NCI-H1092 (cell line): ENCODE measurements at regions not wholly inside any gene's neighbourhood (a gene's known extent, or its start where the extent isn't known, plus 50 kb on each side); places are given as distances from the start of the nearest gene placed in this dataset.
"Not testable (repeated sequence)": the region's sequence is repeated elsewhere in the genome, so short reads cannot be mapped to it uniquely, and the experiment has no call there.

Experiments used
- DNase-seq: peaks from one replicate; lab custom pipeline; 2025; lab: John Stamatoyannopoulos, UW

DNA sequence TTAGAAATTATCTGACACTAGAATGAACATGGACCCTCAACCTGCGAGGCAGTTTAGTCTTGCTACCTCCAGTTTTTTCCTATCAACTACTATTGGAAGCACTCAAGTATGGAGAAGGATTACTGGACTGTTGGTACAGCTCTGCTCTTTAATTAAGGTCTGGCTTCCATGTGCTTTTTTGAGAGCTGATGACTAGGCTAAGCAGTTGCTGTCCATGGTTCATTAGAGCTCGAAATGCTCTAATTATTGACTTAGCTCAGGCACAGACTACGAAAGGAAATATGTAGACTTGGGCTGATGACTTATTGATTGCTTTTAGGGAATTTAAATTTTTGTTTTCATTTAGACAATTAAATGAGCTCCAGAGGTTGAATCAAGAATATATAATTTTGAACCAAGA, 1281.6 kb downstream of the HACE1 start:
- DNase-seq = no peak

GRCh38 chr6:103570431-103570830, 1289.3 kb downstream of the HACE1 start:
- DNase-seq = no peak

GRCh38 chr6:103554911-103555310, 1304.8 kb downstream of the HACE1 start:
- DNase-seq = no peak

- no peak for DNase-seq
These were observed 1321.3 kb downstream of the HACE1 start for GRCh38 chr6:103538381-103538780.

DNA sequence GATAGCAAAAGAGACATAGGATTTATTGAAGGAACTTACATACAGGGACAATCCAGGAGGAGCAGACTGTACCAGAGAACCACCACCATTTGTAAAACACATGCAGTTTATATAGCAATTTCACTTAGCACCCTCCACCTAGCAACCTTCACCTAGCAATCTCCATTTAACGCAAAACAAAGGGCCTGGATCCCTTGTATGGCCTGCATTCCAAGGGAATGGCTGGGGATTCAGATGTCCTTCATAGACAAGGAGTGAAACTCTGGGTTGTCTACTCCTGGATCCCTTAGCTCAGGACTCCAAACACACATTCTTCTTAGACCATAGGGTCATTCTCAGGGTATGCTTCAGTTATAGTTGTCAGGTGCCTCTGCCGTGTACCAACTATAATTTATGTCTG, 1324.9 kb downstream of the HACE1 start:
- DNase-seq = no peak

- no peak for DNase-seq
These were observed 1325.6 kb downstream of the HACE1 start for GRCh38 chr6:103534095-103534494.

- no peak for DNase-seq
These were observed 1337.7 kb downstream of the HACE1 start for GRCh38 chr6:103522045-103522444.

GRCh38 chr6:103516336-103516735, 1343.4 kb downstream of the HACE1 start:
- no peak for DNase-seq

DNA sequence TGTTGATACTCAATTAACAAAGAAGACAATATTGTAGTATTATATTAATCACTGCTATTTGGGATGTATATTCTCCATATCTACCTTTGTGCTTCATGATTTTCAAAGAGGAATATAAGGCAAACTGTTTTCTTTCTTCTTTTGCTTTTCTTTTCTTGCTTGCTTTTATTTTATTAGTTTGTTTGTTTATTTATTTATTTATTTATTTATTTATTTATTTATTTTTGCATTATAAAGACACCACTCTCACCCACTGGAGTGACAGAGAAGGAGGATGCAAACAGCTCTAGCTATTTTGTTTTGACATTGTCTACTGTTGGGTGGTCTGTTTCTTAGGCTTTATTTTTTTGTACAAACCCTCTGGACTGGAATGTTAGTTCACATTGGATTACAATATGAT, 1352.7 kb downstream of the HACE1 start:
- no peak for DNase-seq

GRCh38 chr6:103505155-103505518, 1354.6 kb downstream of the HACE1 start:
- no peak for DNase-seq

- DNase-seq = no peak
These were observed 1355.1 kb downstream of the HACE1 start for GRCh38 chr6:103504501-103505154.

GRCh38 chr6:103496588-103496987, 1363.1 kb downstream of the HACE1 start:
- not testable (repeated sequence) for DNase-seq

DNA sequence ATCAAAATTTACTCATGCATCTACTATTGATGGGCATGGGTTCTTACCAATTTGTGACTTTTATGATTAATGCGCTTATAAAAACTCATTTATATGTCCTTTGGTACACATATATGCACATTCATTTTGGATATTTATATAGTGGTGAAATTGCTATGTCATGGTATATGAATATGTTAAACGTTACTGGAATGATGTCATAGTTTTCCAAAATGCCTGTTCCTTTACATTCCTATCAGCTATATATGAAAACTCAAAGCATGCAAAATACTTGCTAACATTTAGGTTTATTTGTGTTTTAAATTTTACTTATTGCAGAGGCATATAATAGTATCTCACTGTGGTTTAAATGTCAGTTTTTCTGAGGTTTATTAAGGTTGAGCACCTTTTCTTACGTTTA, 1403.1 kb downstream of the HACE1 start:
- DNase-seq = no peak

DNA sequence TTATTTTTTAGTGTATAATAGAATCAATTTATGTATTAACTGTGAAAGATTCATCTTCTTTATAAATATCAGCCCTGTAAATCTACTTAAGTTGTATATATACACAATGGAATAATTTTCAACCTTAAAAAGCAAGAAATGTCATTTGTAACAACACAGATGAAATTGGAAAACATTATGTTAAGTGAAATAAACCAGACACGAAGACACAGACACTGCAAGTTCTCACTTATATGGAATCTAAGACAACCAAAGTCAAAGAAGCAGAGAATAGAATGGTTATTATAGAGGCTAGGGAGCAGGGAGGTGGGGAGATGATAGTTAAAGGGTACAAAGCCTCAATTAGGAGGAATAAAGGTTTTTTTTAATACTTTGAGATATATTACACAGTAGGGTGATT, 1404.4 kb downstream of the HACE1 start:
- DNase-seq = no peak

GRCh38 chr6:103409475-103409874, 1450.2 kb downstream of the HACE1 start:
- no peak for DNase-seq

DNA sequence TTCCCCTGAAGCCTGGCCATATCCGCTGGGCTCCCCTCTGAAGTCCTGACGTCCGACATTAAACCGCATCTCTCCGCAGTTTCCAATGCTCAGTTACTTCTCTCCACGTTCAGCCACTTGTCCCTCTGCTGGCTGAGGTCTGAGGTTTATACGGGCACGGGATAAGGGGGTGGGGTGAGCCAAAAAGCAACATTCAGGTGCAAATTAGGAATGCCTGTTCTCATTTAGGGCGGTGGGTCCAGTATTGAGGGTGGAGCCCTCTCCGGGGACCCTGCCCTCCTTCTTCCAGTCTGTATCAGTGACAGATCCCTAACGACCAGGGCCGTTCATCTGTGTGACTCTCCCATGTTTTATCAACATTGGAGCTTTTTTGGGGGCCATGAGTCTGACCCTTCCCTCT, 1454.4 kb downstream of the HACE1 start:
- no peak for DNase-seq

DNA sequence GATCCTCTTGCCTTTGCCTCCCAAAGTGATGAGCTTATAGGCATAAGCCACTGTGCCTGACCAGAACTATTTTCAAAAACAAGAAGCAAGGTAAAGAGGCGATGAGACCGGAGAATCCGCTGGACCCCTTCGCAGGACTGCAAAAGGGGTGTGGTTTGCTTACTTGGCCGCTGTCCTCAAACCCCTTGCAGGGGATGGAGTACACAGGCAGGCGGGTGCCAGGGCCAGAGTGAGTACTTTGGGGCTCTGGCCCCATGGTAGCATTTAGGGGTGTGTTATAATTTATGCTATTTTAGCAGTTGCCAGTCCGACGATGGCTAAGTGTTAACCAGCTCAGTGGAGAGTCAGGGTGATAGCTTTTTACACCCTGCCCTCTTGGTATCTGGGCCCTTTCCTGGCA, 1454.9 kb downstream of the HACE1 start:
- no peak for DNase-seq

- DNase-seq = no peak
These were observed 1463.0 kb downstream of the HACE1 start for GRCh38 chr6:103396768-103397167.

GRCh38 chr6:103379272-103379671, 1480.4 kb downstream of the HACE1 start:
- DNase-seq = no peak

- no peak for DNase-seq
These were observed 1492.5 kb downstream of the HACE1 start for GRCh38 chr6:103367212-103367611.

- DNase-seq = no peak
These were observed 1503.2 kb downstream of the HACE1 start for GRCh38 chr6:103356531-103356930.

DNA sequence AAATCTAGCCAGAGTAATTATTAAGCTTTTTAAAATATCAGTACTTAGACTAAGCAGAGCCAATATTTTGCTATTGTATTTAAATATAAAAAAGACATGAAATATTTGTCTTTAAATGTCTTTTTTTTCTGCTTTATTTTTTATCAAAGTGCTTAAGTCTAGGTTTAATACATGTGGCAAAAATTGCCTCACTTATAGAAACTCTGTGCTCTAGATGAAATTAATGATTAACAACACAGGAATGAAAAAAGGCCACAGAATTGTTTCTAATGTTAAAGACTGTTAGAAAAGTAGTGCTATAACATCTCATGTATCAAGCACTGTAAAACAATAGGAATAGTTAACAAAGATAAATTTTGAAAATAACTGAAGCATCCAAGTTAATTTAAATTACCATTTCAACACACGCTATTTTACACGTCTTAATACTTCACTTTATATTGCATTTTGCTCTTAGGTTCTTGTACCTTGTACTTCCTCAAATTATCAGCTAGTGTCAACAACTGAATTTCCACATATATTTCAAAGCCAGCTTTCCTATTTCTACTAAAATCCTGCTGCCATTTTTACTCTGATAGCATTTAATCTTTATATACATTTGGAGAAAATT, 1515.1 kb downstream of the HACE1 start:
- DNase-seq = no peak

GRCh38 chr6:103335412-103335811, 1524.3 kb downstream of the HACE1 start:
- DNase-seq = no peak
